Esophagus squamous epithelium (tissue), 4 donors: ENCODE measurements at regions not wholly inside any gene's neighbourhood (a gene's known extent, or its start where the extent isn't known, plus 50 kb on each side); places are given as distances from the start of the nearest gene placed in this dataset.

ENCODE experiments used
- CTCF ChIP-seq, 6 experiments: fragments of 450-650 bp in 4 of 6; fragments of 200-600 bp in 2 of 6; sonication (generic) in 2 of 6; IDR thresholded peaks; one replicate each; pipeline ENCODE4 v1.5.1; 2016 to 2019; ENCODE audit warnings: antibody characterized with exemption in 6 of 6, mild to moderate bottlenecking in 4 of 6, moderate library complexity in 4 of 6
- POLR2A ChIP-seq, 4 donors: fragments of 450-650 bp; IDR thresholded peaks; one replicate each; pipeline ENCODE4 v1.6.1; 2017; ENCODE audit warnings: antibody characterized with exemption in 4 of 4, mild to moderate bottlenecking in 4 of 4, moderate library complexity in 3 of 4

GRCh38 chr5:74030821-74031220, 404.8 kb downstream of the ARHGEF28 start:
- TF ChIP-seq CTCF (IDR thresholded peaks at IDR 0.05) (no peak), POLR2A (IDR thresholded peaks at IDR 0.05) (no peak)
